ENCODE measurements at regions not wholly inside any gene's neighbourhood (a gene's known extent, or its start where the extent isn't known, plus 50 kb on each side); places are given as distances from the start of the nearest gene placed in this dataset.
"Not testable (repeated sequence)": the region's sequence is repeated elsewhere in the genome, so short reads cannot be mapped to it uniquely, and the experiment has no call there.

- TF ChIP-seq CTCF (conservative IDR thresholded peaks at IDR 0.05; ENCODE audit: low read depth, low read length): no peak
- H3K4me3 ChIP-seq (ENCODE audit: low read length): no peak overlapping the region
- no peak for DNase-seq (ENCODE audit: low read depth)
Measured at GRCh38 chr17:79560527-79560926, 50.3 kb downstream of the RBFOX3 start.

GRCh38 chr17:79559111-79559887 is 51.6 kb downstream of the RBFOX3 start:
- no peak for DNase-seq (ENCODE audit: low read depth)
- no peak overlapping the region for H3K4me3 ChIP-seq (ENCODE audit: low read length)
- no peak for TF ChIP-seq CTCF (conservative IDR thresholded peaks at IDR 0.05; ENCODE audit: low read depth, low read length)

- no peak for TF ChIP-seq CTCF (conservative IDR thresholded peaks at IDR 0.05; ENCODE audit: low read depth, low read length)
- H3K4me3 ChIP-seq (ENCODE audit: low read length): no peak overlapping the region
- no peak for DNase-seq (ENCODE audit: low read depth)
Measured at GRCh38 chr17:79558091-79558900, 52.6 kb downstream of the RBFOX3 start.

GRCh38 chr17:79557276-79558090 is 53.4 kb downstream of the RBFOX3 start:
- DNase-seq (ENCODE audit: low read depth): no peak
- TF ChIP-seq CTCF (conservative IDR thresholded peaks at IDR 0.05; ENCODE audit: low read depth, low read length): no peak
- H3K4me3 ChIP-seq (ENCODE audit: low read length): no peak overlapping the region

GRCh38 chr17:79556271-79556670 is 54.6 kb downstream of the RBFOX3 start:
- TF ChIP-seq CTCF (conservative IDR thresholded peaks at IDR 0.05; ENCODE audit: low read depth, low read length): no peak
- DNase-seq (ENCODE audit: low read depth): no peak
- H3K4me3 ChIP-seq (ENCODE audit: low read length): no peak overlapping the region

- DNase-seq (ENCODE audit: low read depth): no peak
- no peak for TF ChIP-seq CTCF (conservative IDR thresholded peaks at IDR 0.05; ENCODE audit: low read depth, low read length)
Measured at GRCh38 chr17:79555543-79555942, 55.3 kb downstream of the RBFOX3 start.

GRCh38 chr17:79554346-79554745 is 56.5 kb downstream of the RBFOX3 start:
- H3K4me3 ChIP-seq (ENCODE audit: low read length); DNase-seq (ENCODE audit: low read depth): not testable (repeated sequence)

More at GRCh38 chr17:79555543-79555942, 55.3 kb downstream of the RBFOX3 start:
- no peak overlapping the region for H3K4me3 ChIP-seq (ENCODE audit: low read length)

All from retinal pigment epithelial cell (primary cell).